HCT116 (cell line): ENCODE measurements at regions not wholly inside any gene's neighbourhood (a gene's known extent, or its start where the extent isn't known, plus 50 kb on each side); places are given as distances from the start of the nearest gene placed in this dataset.

Source experiments
- ATAC-seq: fragments of 200-7000 bp; cut with Tn5 transposase; 2 replicates; pipeline ENCODE4 v1.9.1; 2020; ENCODE audit warnings: mild to moderate bottlenecking, moderate library complexity
- BruUV-seq: library from RNA; stranded (reverse); fragments of 400-500 nt; replicated peaks from 2 replicates; lab custom pipeline; 2021; lab: Mats Ljungman, UMichigan
- CTCF ChIA-PET: fragments of 300-600 bp; sonication (Branson Sonifier 250); formaldehyde crosslinking; loops from one replicate; lab custom pipeline; 2021; ENCODE audit warnings: antibody characterized with exemption; lab: Charles Lee
- POLR2A ChIA-PET: fragments of 300-600, 350-600 bp; sonication (Branson Sonifier 250); formaldehyde crosslinking; loops from one replicate; lab custom pipeline; 2021; ENCODE audit warnings: antibody characterized with exemption; lab: Charles Lee
- RAD21 ChIA-PET, 2 experiments: fragments of 300-600 bp; sonication (Branson Sonifier 250); formaldehyde crosslinking; loops; one replicate each; lab custom pipeline; 2023; ENCODE audit warnings: low total read pairs in 2 of 2; ENCODE audit not compliant: uncharacterized antibody in 2 of 2, unreplicated experiment in 2 of 2, low non-redundant PET in 1 of 2; lab: Charles Lee
- DNase-seq: peaks from one replicate; pipeline ENCODE4 v3.0.0-alpha.2; 2010; ENCODE audit warnings: low read depth, low spot score
- H2AFZ ChIP-seq: fragments of 200-600 bp; shearing (Covaris generic), sonication (generic); 2 replicates; pipeline ENCODE4 v1.6.1; 2017; ENCODE audit warnings: low read depth, mixed run types, mixed read lengths, antibody characterized with exemption, low read length; ENCODE audit not compliant: poor library complexity, severe bottlenecking
- H3K27ac ChIP-seq: 2 replicates; pipeline ENCODE4 v1.5.1; 2012; ENCODE audit warnings: low read depth, low read length
- H3K27me3 ChIP-seq: fragments of 200-600 bp; sonication (generic); 2 replicates; pipeline ENCODE4 v1.6.1; 2016; ENCODE audit warnings: mixed run types, low read length, mixed read lengths; ENCODE audit not compliant: insufficient read depth
- H3K36me3 ChIP-seq, 2 experiments: fragments of 200-500 bp in 1 of 2; fragments of 200-600 bp in 1 of 2; sonication (Bioruptor generic) in 1 of 2; sonication (generic) in 1 of 2; 2 replicates each; pipeline versions ENCODE4 v1.5.1 to v1.6.1; 2014 to 2016; ENCODE audit warnings: low read length in 2 of 2, inconsistent platforms in 1 of 2, mixed read lengths in 1 of 2, mixed run types in 1 of 2; ENCODE audit not compliant: insufficient read depth in 2 of 2, control insufficient read depth in 1 of 2
- H3K4me1 ChIP-seq, 2 experiments: fragments of 200-600 bp in 1 of 2; sonication (generic) in 1 of 2; 2 replicates each; pipeline versions ENCODE4 v1.5.1 to v1.6.1; 2012 to 2017; ENCODE audit warnings: low read length in 2 of 2, inconsistent platforms in 1 of 2, mild to moderate bottlenecking in 1 of 2, mixed read lengths in 1 of 2, mixed run types in 1 of 2, moderate library complexity in 1 of 2; ENCODE audit not compliant: insufficient read depth in 2 of 2, control insufficient read depth in 1 of 2
- H3K4me2 ChIP-seq: fragments of 200-600 bp; sonication (generic); 2 replicates; pipeline ENCODE4 v1.6.1; 2017; ENCODE audit warnings: mixed run types, low read length, mixed read lengths
- H3K4me3 ChIP-seq, 2 experiments: fragments of 200-600 bp in 1 of 2; sonication (generic) in 1 of 2; replicated peaks in 1 of 2; 2 replicates each; pipeline ENCODE4 v1.5.1; 2011 to 2016; ENCODE audit warnings: low read length in 2 of 2, control low read depth in 1 of 2, low read depth in 1 of 2, mild to moderate bottlenecking in 1 of 2, mixed read lengths in 1 of 2, mixed run types in 1 of 2
- H3K79me2 ChIP-seq: fragments of 200-600 bp; sonication (generic); 2 replicates; pipeline ENCODE4 v1.6.1; 2017; ENCODE audit warnings: mild to moderate bottlenecking, mixed run types, low read length, moderate library complexity, mixed read lengths; ENCODE audit not compliant: insufficient read depth
- H3K9ac ChIP-seq: fragments of 200-600 bp; sonication (generic); 2 replicates; pipeline ENCODE4 v1.6.1; 2016; ENCODE audit warnings: low read length, mixed read lengths
- H3K9me2 ChIP-seq: fragments of 200-600 bp; sonication (generic), shearing (Covaris generic); 2 replicates; pipeline ENCODE4 v1.6.1; 2017; ENCODE audit warnings: mixed run types, mild to moderate bottlenecking, moderate library complexity; ENCODE audit not compliant: insufficient read depth
- H3K9me3 ChIP-seq, 2 experiments: fragments of 200-500 bp in 1 of 2; fragments of 200-600 bp in 1 of 2; sonication (Bioruptor generic) in 1 of 2; sonication (generic) in 1 of 2; 2 replicates each; pipeline ENCODE4 v1.6.1; 2014 to 2017; ENCODE audit warnings: low read length in 2 of 2, mixed read lengths in 2 of 2, inconsistent platforms in 1 of 2, low read depth in 1 of 2, mild to moderate bottlenecking in 1 of 2, mixed run types in 1 of 2, moderate library complexity in 1 of 2; ENCODE audit not compliant: control insufficient read depth in 1 of 2, insufficient read depth in 1 of 2
- H4K20me1 ChIP-seq: fragments of 200-600 bp; sonication (generic), shearing (Covaris generic); 2 replicates; pipeline ENCODE4 v1.6.1; 2017; ENCODE audit warnings: mixed run types, mild to moderate bottlenecking, moderate library complexity; ENCODE audit not compliant: insufficient read depth
- ATF3 ChIP-seq: IDR thresholded peaks from 2 replicates; pipeline ENCODE4 v1.6.1; 2012
- CBX3 ChIP-seq: IDR thresholded peaks from 2 replicates; pipeline ENCODE4 v1.6.1; 2012; ENCODE audit warnings: low read depth
- CEBPB ChIP-seq: IDR thresholded peaks from 2 replicates; pipeline ENCODE4 v1.6.1; 2012; ENCODE audit warnings: low read depth
- CTCF ChIP-seq, 3 experiments: fragments of 200-600 bp in 1 of 3; sonication (generic) in 1 of 3; IDR thresholded peaks in 2 of 3; conservative IDR thresholded peaks in 1 of 3; 2 replicates each; pipeline ENCODE4 v1.5.1; 2012 to 2017; ENCODE audit warnings: low read depth in 2 of 3, low read length in 2 of 3, antibody characterized with exemption in 1 of 3, borderline replicate concordance in 1 of 3, control low read depth in 1 of 3, mild to moderate bottlenecking in 1 of 3, mixed read lengths in 1 of 3, mixed run types in 1 of 3, moderate library complexity in 1 of 3; ENCODE audit not compliant: insufficient read depth in 1 of 3
- EGR1 ChIP-seq: IDR thresholded peaks from 2 replicates; pipeline ENCODE4 v1.6.1; 2012; ENCODE audit warnings: low read depth
- ELF1 ChIP-seq: IDR thresholded peaks from 2 replicates; pipeline ENCODE4 v1.6.1; 2012; ENCODE audit warnings: low read depth, borderline replicate concordance
- EZH2 ChIP-seq: fragments of 200-600 bp; sonication (generic); IDR thresholded peaks from 2 replicates; pipeline ENCODE4 v1.6.1; 2017; ENCODE audit warnings: antibody characterized with exemption, mixed run types
- EZH2phosphoT487 ChIP-seq: fragments of 200-600 bp; IDR thresholded peaks from 2 replicates; pipeline ENCODE4 v1.6.1; 2018; ENCODE audit warnings: antibody characterized with exemption, borderline replicate concordance
- FOSL1 ChIP-seq: IDR thresholded peaks from 2 replicates; pipeline ENCODE4 v1.6.1; 2012; ENCODE audit warnings: low read depth
- JUND ChIP-seq: IDR thresholded peaks from 2 replicates; pipeline ENCODE4 v1.6.1; 2012
- MAX ChIP-seq: IDR thresholded peaks from 2 replicates; pipeline ENCODE4 v1.6.1; 2012
- RAD21 ChIP-seq: IDR thresholded peaks from 2 replicates; pipeline ENCODE4 v1.6.1; 2012; ENCODE audit warnings: low read depth, mild to moderate bottlenecking
- SIN3A ChIP-seq: IDR thresholded peaks from 2 replicates; pipeline ENCODE4 v1.6.1; 2012; ENCODE audit warnings: low read depth
- SP1 ChIP-seq: IDR thresholded peaks from 2 replicates; pipeline ENCODE4 v1.6.1; 2012; ENCODE audit warnings: low read depth
- SRF ChIP-seq: IDR thresholded peaks from 2 replicates; pipeline ENCODE4 v1.6.1; 2012; ENCODE audit warnings: low read depth
- TCF7L2 ChIP-seq: IDR thresholded peaks from 2 replicates; pipeline ENCODE4 v1.7.0; 2011; ENCODE audit warnings: borderline replicate concordance, inconsistent platforms; ENCODE audit not compliant: insufficient read depth, insufficient read length; ENCODE audit errors: extremely low read depth
- ZBTB33 ChIP-seq: IDR thresholded peaks from 2 replicates; pipeline ENCODE4 v1.6.1; 2011; ENCODE audit warnings: mild to moderate bottlenecking, low read length, moderate library complexity; ENCODE audit not compliant: insufficient replicate concordance; ENCODE audit errors: extremely low read depth
- ZFX ChIP-seq: fragments of 450-650 bp; IDR thresholded peaks from 2 replicates; pipeline ENCODE4 v1.6.1; 2017
- ZNF274 ChIP-seq: fragments of 200-500 bp; sonication (Bioruptor generic); IDR thresholded peaks from 2 replicates; pipeline ENCODE4 v1.6.1; 2014; ENCODE audit warnings: mild to moderate bottlenecking, low read depth, low read length, inconsistent platforms
- intact Hi-C: fragments of 100-400 bp; cut with micrococcal nuclease; formaldehyde crosslinking; loops from 2 replicates; pipeline ENCODE4 v1.10.0; 2022
- TF ChIP-seq, protein P1 (sequence below): IDR thresholded peaks from 2 replicates; pipeline ENCODE4 v1.6.1; 2012; ENCODE audit warnings: low read depth

- Histone ChIP-seq H3K9me3 (peaks cover 4 to 7% of the 10 kb centered on the region in 2 experiments; a peak in 2 of 4 replicates), H3K4me3 (no peak overlapping the region), H3K4me1 (no peaks in the 10 kb centered on the region), H3K9me2 (no peaks in the 10 kb centered on the region), H3K27me3 (no peaks in the 10 kb centered on the region), H3K27ac (no peak overlapping the region), H3K9ac (no peak overlapping the region), H3K36me3 (no peaks in the 10 kb centered on the region), H3K79me2 (no peaks in the 10 kb centered on the region), H2AFZ (no peak overlapping the region), H4K20me1 (no peaks in the 10 kb centered on the region), H3K4me2 (no peak overlapping the region)
- BruUV-seq, result no TSS peak
- ChIA-PET POLR2A (no interaction called here), CTCF (no interaction called here), RAD21 (no interaction called here)
- DNase-seq (no peak), ATAC-seq (no peak)
- intact Hi-C loops, result no loop called here
- TF ChIP-seq, protein P1, sequence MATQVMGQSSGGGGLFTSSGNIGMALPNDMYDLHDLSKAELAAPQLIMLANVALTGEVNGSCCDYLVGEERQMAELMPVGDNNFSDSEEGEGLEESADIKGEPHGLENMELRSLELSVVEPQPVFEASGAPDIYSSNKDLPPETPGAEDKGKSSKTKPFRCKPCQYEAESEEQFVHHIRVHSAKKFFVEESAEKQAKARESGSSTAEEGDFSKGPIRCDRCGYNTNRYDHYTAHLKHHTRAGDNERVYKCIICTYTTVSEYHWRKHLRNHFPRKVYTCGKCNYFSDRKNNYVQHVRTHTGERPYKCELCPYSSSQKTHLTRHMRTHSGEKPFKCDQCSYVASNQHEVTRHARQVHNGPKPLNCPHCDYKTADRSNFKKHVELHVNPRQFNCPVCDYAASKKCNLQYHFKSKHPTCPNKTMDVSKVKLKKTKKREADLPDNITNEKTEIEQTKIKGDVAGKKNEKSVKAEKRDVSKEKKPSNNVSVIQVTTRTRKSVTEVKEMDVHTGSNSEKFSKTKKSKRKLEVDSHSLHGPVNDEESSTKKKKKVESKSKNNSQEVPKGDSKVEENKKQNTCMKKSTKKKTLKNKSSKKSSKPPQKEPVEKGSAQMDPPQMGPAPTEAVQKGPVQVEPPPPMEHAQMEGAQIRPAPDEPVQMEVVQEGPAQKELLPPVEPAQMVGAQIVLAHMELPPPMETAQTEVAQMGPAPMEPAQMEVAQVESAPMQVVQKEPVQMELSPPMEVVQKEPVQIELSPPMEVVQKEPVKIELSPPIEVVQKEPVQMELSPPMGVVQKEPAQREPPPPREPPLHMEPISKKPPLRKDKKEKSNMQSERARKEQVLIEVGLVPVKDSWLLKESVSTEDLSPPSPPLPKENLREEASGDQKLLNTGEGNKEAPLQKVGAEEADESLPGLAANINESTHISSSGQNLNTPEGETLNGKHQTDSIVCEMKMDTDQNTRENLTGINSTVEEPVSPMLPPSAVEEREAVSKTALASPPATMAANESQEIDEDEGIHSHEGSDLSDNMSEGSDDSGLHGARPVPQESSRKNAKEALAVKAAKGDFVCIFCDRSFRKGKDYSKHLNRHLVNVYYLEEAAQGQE, result no peak
- TF ChIP-seq ELF1 (no peak), CEBPB (no peak), ZNF274 (no peak), SIN3A (no peak), ATF3 (no peak), CBX3 (no peak), ZBTB33 (no peak), CTCF (IDR thresholded peaks at IDR 0.05 in 2 of 3, conservative IDR thresholded peaks at IDR 0.05 in 1 of 3; ENCODE audit: borderline replicate concordance in 1 of 3, insufficient read depth in 1 of 3, low read depth in 2 of 3, low read length in 2 of 3) (no peak), SRF (no peak), EZH2 (no peak), TCF7L2 (no peak), EGR1 (no peak), FOSL1 (no peak), SP1 (no peak), JUND (no peak), ZFX (no peak), EZH2phosphoT487 (no peak), MAX (no peak), RAD21 (no peak)
Measured at GRCh38 chr14:86627080-86627479, 1097.1 kb downstream of the FLRT2 start.
